ENCODE measurements at regions not wholly inside any gene's neighbourhood (a gene's known extent, or its start where the extent isn't known, plus 50 kb on each side); places are given as distances from the start of the nearest gene placed in this dataset.
A peak's percentile ranks its signal among the peaks of the same experiment; 100 is the strongest.

- DNase-seq (ENCODE audit: low read depth in 2 of 2), result no peak
- H3K9me3 ChIP-seq (ENCODE audit: control insufficient read depth, insufficient read depth, low read depth, low read length), result no peaks in the 10 kb centered on the region
- no peaks in the 10 kb centered on the region for H4K20me1 ChIP-seq (ENCODE audit: control insufficient read depth, extremely low read depth, insufficient read depth, low read length)
- H3K4me1 ChIP-seq (ENCODE audit: control insufficient read depth, extremely low read depth, insufficient read depth, low read length), result no peaks in the 10 kb centered on the region
- H3K36me3 ChIP-seq (ENCODE audit: control insufficient read depth, insufficient read depth, low read length), result no peaks in the 10 kb centered on the region
- H3K4me3 ChIP-seq (replicated peaks in 1 of 4; ENCODE audit: control extremely low read depth in 1 of 4, insufficient read depth in 1 of 4, low read depth in 3 of 4, low read length in 4 of 4), result no peak overlapping the region
- H2AFZ ChIP-seq (ENCODE audit: low read length), result no peak overlapping the region
- no peaks in the 10 kb centered on the region for H3K27me3 ChIP-seq (ENCODE audit: control insufficient read depth, insufficient read depth, low read length)
- TF ChIP-seq EZH2 (IDR thresholded peaks at IDR 0.05; ENCODE audit: low read length, missing control alignments), result no peak
- TF ChIP-seq, protein P1, sequence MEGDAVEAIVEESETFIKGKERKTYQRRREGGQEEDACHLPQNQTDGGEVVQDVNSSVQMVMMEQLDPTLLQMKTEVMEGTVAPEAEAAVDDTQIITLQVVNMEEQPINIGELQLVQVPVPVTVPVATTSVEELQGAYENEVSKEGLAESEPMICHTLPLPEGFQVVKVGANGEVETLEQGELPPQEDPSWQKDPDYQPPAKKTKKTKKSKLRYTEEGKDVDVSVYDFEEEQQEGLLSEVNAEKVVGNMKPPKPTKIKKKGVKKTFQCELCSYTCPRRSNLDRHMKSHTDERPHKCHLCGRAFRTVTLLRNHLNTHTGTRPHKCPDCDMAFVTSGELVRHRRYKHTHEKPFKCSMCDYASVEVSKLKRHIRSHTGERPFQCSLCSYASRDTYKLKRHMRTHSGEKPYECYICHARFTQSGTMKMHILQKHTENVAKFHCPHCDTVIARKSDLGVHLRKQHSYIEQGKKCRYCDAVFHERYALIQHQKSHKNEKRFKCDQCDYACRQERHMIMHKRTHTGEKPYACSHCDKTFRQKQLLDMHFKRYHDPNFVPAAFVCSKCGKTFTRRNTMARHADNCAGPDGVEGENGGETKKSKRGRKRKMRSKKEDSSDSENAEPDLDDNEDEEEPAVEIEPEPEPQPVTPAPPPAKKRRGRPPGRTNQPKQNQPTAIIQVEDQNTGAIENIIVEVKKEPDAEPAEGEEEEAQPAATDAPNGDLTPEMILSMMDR (conservative IDR thresholded peaks at IDR 0.05 in 1 of 2, IDR thresholded peaks at IDR 0.05 in 1 of 2; ENCODE audit: low read depth in 1 of 2, low read length in 2 of 2), result no peak
- no peak overlapping the region for H3K27ac ChIP-seq (ENCODE audit: insufficient read depth, low read length)
- no peak overlapping the region for H3K4me2 ChIP-seq (ENCODE audit: extremely low read depth, insufficient read depth, low read length)
- H3K9ac ChIP-seq (ENCODE audit: insufficient read depth, low read length), result no peak overlapping the region
- no peaks in the 10 kb centered on the region for H3K79me2 ChIP-seq (ENCODE audit: control insufficient read depth, insufficient read depth, low read length)
Observed at GRCh38 chr5:87916320-87916719, 352.3 kb downstream of the TMEM161B start.

- Histone ChIP-seq H4K20me1 (ENCODE audit: control insufficient read depth, extremely low read depth, insufficient read depth, low read length) (no peaks in the 10 kb centered on the region), H3K27ac (ENCODE audit: insufficient read depth, low read length) (no peak overlapping the region), H3K9me3 (ENCODE audit: control insufficient read depth, insufficient read depth, low read depth, low read length) (no peaks in the 10 kb centered on the region), H3K4me3 (replicated peaks in 1 of 4; ENCODE audit: control extremely low read depth in 1 of 4, insufficient read depth in 1 of 4, low read depth in 3 of 4, low read length in 4 of 4) (no peak overlapping the region), H3K4me2 (ENCODE audit: extremely low read depth, insufficient read depth, low read length) (no peak overlapping the region), H3K27me3 (ENCODE audit: control insufficient read depth, insufficient read depth, low read length) (no peaks in the 10 kb centered on the region), H3K9ac (ENCODE audit: insufficient read depth, low read length) (no peak overlapping the region), H3K36me3 (ENCODE audit: control insufficient read depth, insufficient read depth, low read length) (no peaks in the 10 kb centered on the region), H3K79me2 (ENCODE audit: control insufficient read depth, insufficient read depth, low read length) (no peaks in the 10 kb centered on the region), H2AFZ (ENCODE audit: low read length) (no peak overlapping the region), H3K4me1 (ENCODE audit: control insufficient read depth, extremely low read depth, insufficient read depth, low read length) (no peaks in the 10 kb centered on the region)
- DNase-seq (ENCODE audit: low read depth in 2 of 2), result peak in 1 of 2 donors; percentile 37
- TF ChIP-seq, protein P1 (conservative IDR thresholded peaks at IDR 0.05 in 1 of 2, IDR thresholded peaks at IDR 0.05 in 1 of 2; ENCODE audit: low read depth in 1 of 2, low read length in 2 of 2), result no peak
- no peak for TF ChIP-seq EZH2 (IDR thresholded peaks at IDR 0.05; ENCODE audit: low read length, missing control alignments)
Observed at GRCh38 chr5:87912419-87912818, 356.2 kb downstream of the TMEM161B start.

- Histone ChIP-seq H3K4me2 (ENCODE audit: extremely low read depth, insufficient read depth, low read length) (no peak overlapping the region), H2AFZ (ENCODE audit: low read length) (no peak overlapping the region), H3K9ac (ENCODE audit: insufficient read depth, low read length) (no peak overlapping the region), H3K27me3 (ENCODE audit: control insufficient read depth, insufficient read depth, low read length) (no peaks in the 10 kb centered on the region), H3K36me3 (ENCODE audit: control insufficient read depth, insufficient read depth, low read length) (no peaks in the 10 kb centered on the region), H3K27ac (ENCODE audit: insufficient read depth, low read length) (no peak overlapping the region), H3K79me2 (ENCODE audit: control insufficient read depth, insufficient read depth, low read length) (no peaks in the 10 kb centered on the region), H3K9me3 (ENCODE audit: control insufficient read depth, insufficient read depth, low read depth, low read length) (no peaks in the 10 kb centered on the region), H3K4me3 (replicated peaks in 1 of 4; ENCODE audit: control extremely low read depth in 1 of 4, insufficient read depth in 1 of 4, low read depth in 3 of 4, low read length in 4 of 4) (no peak overlapping the region), H3K4me1 (ENCODE audit: control insufficient read depth, extremely low read depth, insufficient read depth, low read length) (no peaks in the 10 kb centered on the region), H4K20me1 (ENCODE audit: control insufficient read depth, extremely low read depth, insufficient read depth, low read length) (no peaks in the 10 kb centered on the region)
- DNase-seq (ENCODE audit: low read depth in 2 of 2), result no peak
- no peak for TF ChIP-seq EZH2 (IDR thresholded peaks at IDR 0.05; ENCODE audit: low read length, missing control alignments)
- TF ChIP-seq, protein P1 (conservative IDR thresholded peaks at IDR 0.05 in 1 of 2, IDR thresholded peaks at IDR 0.05 in 1 of 2; ENCODE audit: low read depth in 1 of 2, low read length in 2 of 2), result no peak
Observed at GRCh38 chr5:87909382-87909781, 359.3 kb downstream of the TMEM161B start.
